GM23338 (cell line): ENCODE measurements at regions not wholly inside any gene's neighbourhood (a gene's known extent, or its start where the extent isn't known, plus 50 kb on each side); places are given as distances from the start of the nearest gene placed in this dataset.

Source experiments
- ATAC-seq: fragments of 200-7000 bp; cut with Tn5 transposase; 3 replicates; pipeline ENCODE4 v1.9.1; 2020
- DNase-seq: peaks from one replicate; pipeline ENCODE4 v3.0.0-alpha.2; 2015; ENCODE audit warnings: low spot score
- H2AFZ ChIP-seq: fragments of 200-600 bp; sonication (generic); 2 replicates; pipeline ENCODE4 v1.8.0; 2016; ENCODE audit warnings: antibody characterized with exemption, mild to moderate bottlenecking, moderate library complexity
- H3F3A ChIP-seq: fragments of 200-600 bp; sonication (generic); replicated peaks from 2 replicates; pipeline ENCODE4 v1.8.0; 2017; ENCODE audit warnings: antibody characterized with exemption, mixed run types, low read depth
- H3K27ac ChIP-seq: fragments of 200-600 bp; sonication (generic); 2 replicates; pipeline ENCODE4 v1.6.1; 2016; ENCODE audit warnings: low read depth
- H3K27me3 ChIP-seq: fragments of 200-600 bp; sonication (generic); 2 replicates; pipeline ENCODE4 v1.8.0; 2016; ENCODE audit warnings: mild to moderate bottlenecking, mixed run types, moderate library complexity; ENCODE audit not compliant: insufficient read depth
- H3K36me3 ChIP-seq: fragments of 200-600 bp; sonication (generic); 2 replicates; pipeline ENCODE4 v1.8.0; 2016; ENCODE audit warnings: mild to moderate bottlenecking; ENCODE audit not compliant: insufficient read depth
- H3K4me1 ChIP-seq: fragments of 200-600 bp; sonication (generic); 2 replicates; pipeline ENCODE4 v1.8.0; 2016; ENCODE audit warnings: mild to moderate bottlenecking, moderate library complexity; ENCODE audit not compliant: insufficient read depth
- H3K4me2 ChIP-seq: fragments of 200-600 bp; sonication (generic); 2 replicates; pipeline ENCODE4 v1.7.1; 2017; ENCODE audit warnings: mixed run types
- H3K4me3 ChIP-seq: fragments of 200-600 bp; sonication (generic); 2 replicates; pipeline ENCODE4 v1.6.1; 2016; ENCODE audit warnings: mixed run types
- H3K79me2 ChIP-seq: fragments of 200-600 bp; sonication (generic); replicated peaks from 2 replicates; pipeline ENCODE4 v1.8.0; 2017; ENCODE audit warnings: mild to moderate bottlenecking; ENCODE audit not compliant: insufficient read depth
- H3K9me2 ChIP-seq: fragments of 200-600 bp; sonication (generic); 2 replicates; pipeline ENCODE4 v1.8.0; 2017; ENCODE audit not compliant: insufficient read depth
- H4K20me1 ChIP-seq: fragments of 200-600 bp; sonication (generic); replicated peaks from 2 replicates; pipeline ENCODE4 v1.8.0; 2017; ENCODE audit warnings: mild to moderate bottlenecking; ENCODE audit not compliant: insufficient read depth
- H3K27ac Mint-ChIP-seq: 2 replicates; pipeline ENCODE4 v1.8.0; 2020; ENCODE audit warnings: inconsistent platforms, mild to moderate bottlenecking, moderate library complexity, mixed read lengths
- H3K27me3 Mint-ChIP-seq: 3 replicates; pipeline ENCODE4 v1.8.0; 2022; ENCODE audit warnings: low read depth, mild to moderate bottlenecking, moderate library complexity, mixed read lengths, inconsistent platforms; ENCODE audit not compliant: insufficient read depth, poor library complexity
- H3K36me3 Mint-ChIP-seq: 3 replicates; pipeline ENCODE4 v1.8.0; 2021; ENCODE audit warnings: low read depth, mild to moderate bottlenecking, inconsistent platforms, moderate library complexity, mixed read lengths
- H3K4me1 Mint-ChIP-seq: 3 replicates; pipeline ENCODE4 v1.8.0; 2020; ENCODE audit warnings: mild to moderate bottlenecking, inconsistent platforms, mixed read lengths
- H3K4me3 Mint-ChIP-seq: 3 replicates; pipeline ENCODE4 v1.8.0; 2021; ENCODE audit warnings: moderate library complexity, mild to moderate bottlenecking, inconsistent platforms, mixed read lengths
- H3K9me3 Mint-ChIP-seq: 3 replicates; pipeline ENCODE4 v1.8.0; 2020; ENCODE audit warnings: moderate library complexity, mild to moderate bottlenecking, inconsistent platforms, mixed read lengths
- CREB1 ChIP-seq: fragments of 250-450 bp; sonication (Bioruptor Pico); IDR thresholded peaks from 2 replicates; pipeline ENCODE4 v1.5.0; 2020; ENCODE audit warnings: low read depth, mild to moderate bottlenecking, moderate library complexity
- EZH2 ChIP-seq: fragments of 200-600 bp; sonication (generic); IDR thresholded peaks from one replicate; pipeline ENCODE4 v1.8.0; 2017; ENCODE audit warnings: antibody characterized with exemption, mild to moderate bottlenecking, low read depth; ENCODE audit not compliant: unreplicated experiment
- EZH2phosphoT487 ChIP-seq: fragments of 200-600 bp; sonication (generic); IDR thresholded peaks from one replicate; pipeline ENCODE4 v1.8.1; 2018; ENCODE audit warnings: antibody characterized with exemption; ENCODE audit not compliant: unreplicated experiment
- JUNB ChIP-seq: IDR thresholded peaks from one replicate; pipeline ENCODE4 v1.6.1; 2016; ENCODE audit warnings: antibody characterized with exemption; ENCODE audit not compliant: unreplicated experiment
- NANOG ChIP-seq: IDR thresholded peaks from 2 replicates; pipeline ENCODE4 v1.6.1; 2016; ENCODE audit warnings: antibody characterized with exemption, borderline replicate concordance
- POLR2AphosphoS5 ChIP-seq: IDR thresholded peaks from 2 replicates; pipeline ENCODE4 v1.6.1; 2016; ENCODE audit warnings: antibody characterized with exemption, low read depth
- STAT1 ChIP-seq: IDR thresholded peaks from one replicate; pipeline ENCODE4 v1.6.1; 2016; ENCODE audit warnings: antibody characterized with exemption; ENCODE audit not compliant: unreplicated experiment
- ZNF114 ChIP-seq: fragments of 250-450 bp; sonication (Bioruptor Pico); IDR thresholded peaks from 2 replicates; pipeline ENCODE4 v1.5.0; 2020; ENCODE audit warnings: mild to moderate bottlenecking, moderate library complexity
- ZNF331 ChIP-seq: fragments of 250-450 bp; sonication (Bioruptor Pico); IDR thresholded peaks from 2 replicates; pipeline ENCODE4 v1.5.0; 2020; ENCODE audit warnings: low read depth, mild to moderate bottlenecking, moderate library complexity
- TF ChIP-seq, protein P1 (sequence below): IDR thresholded peaks from one replicate; pipeline ENCODE4 v1.6.1; 2018; ENCODE audit warnings: antibody characterized with exemption; ENCODE audit not compliant: unreplicated experiment
- TF ChIP-seq, protein P2 (sequence below): IDR thresholded peaks from 2 replicates; pipeline ENCODE4 v1.6.1; 2016; ENCODE audit warnings: antibody characterized with exemption
- TF ChIP-seq, protein P3 (sequence below), 2 experiments: fragments of 200-600 bp in 1 of 2; sonication (generic) in 1 of 2; conservative IDR thresholded peaks; 2 replicates each; pipeline versions ENCODE4 v1.5.1 to v1.6.1; 2016 to 2017; ENCODE audit warnings: antibody characterized with exemption in 2 of 2, low read depth in 2 of 2, mild to moderate bottlenecking in 2 of 2, moderate library complexity in 1 of 2
- TF ChIP-seq, protein P4 (sequence below): fragments of 250-450 bp; sonication (Bioruptor Pico); IDR thresholded peaks from 2 replicates; pipeline ENCODE4 v1.5.0; 2020; ENCODE audit warnings: mild to moderate bottlenecking, moderate library complexity

DNA sequence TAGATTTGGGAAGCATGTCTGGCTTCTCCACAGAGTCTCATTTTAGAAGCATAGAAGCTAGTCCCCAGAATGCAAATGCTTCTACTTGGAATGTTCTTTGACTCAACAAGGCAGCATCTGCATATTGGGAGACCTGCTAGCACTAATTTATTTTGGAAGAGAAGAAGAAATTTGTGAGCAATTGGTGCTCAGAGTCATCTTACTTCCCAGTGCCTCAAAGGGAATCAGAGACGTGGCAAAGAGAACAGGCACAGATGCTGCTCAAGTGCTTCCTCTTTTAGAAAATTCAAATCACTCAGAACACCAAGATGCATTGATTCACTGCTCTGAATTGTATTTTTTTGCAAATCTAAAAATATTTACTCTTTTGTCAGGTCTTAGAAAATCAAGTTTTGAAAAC, 255.7 kb downstream of the BRINP2 start:
- no peaks in the 10 kb centered on the region for H3K36me3 ChIP-seq
- no peak overlapping the region for H2AFZ ChIP-seq
- H3F3A ChIP-seq, result no peaks in the 10 kb centered on the region
- no peak for DNase-seq
- H3K9me3 Mint-ChIP-seq, result no peaks in the 10 kb centered on the region
- TF ChIP-seq NANOG (no peak), ZNF331 (CRISPR knock-in tag) (no peak), EZH2phosphoT487 (no peak), STAT1 (no peak), CREB1 (no peak), POLR2AphosphoS5 (no peak), ZNF114 (CRISPR knock-in tag) (no peak), JUNB (no peak), EZH2 (no peak)
- TF ChIP-seq, protein P1, sequence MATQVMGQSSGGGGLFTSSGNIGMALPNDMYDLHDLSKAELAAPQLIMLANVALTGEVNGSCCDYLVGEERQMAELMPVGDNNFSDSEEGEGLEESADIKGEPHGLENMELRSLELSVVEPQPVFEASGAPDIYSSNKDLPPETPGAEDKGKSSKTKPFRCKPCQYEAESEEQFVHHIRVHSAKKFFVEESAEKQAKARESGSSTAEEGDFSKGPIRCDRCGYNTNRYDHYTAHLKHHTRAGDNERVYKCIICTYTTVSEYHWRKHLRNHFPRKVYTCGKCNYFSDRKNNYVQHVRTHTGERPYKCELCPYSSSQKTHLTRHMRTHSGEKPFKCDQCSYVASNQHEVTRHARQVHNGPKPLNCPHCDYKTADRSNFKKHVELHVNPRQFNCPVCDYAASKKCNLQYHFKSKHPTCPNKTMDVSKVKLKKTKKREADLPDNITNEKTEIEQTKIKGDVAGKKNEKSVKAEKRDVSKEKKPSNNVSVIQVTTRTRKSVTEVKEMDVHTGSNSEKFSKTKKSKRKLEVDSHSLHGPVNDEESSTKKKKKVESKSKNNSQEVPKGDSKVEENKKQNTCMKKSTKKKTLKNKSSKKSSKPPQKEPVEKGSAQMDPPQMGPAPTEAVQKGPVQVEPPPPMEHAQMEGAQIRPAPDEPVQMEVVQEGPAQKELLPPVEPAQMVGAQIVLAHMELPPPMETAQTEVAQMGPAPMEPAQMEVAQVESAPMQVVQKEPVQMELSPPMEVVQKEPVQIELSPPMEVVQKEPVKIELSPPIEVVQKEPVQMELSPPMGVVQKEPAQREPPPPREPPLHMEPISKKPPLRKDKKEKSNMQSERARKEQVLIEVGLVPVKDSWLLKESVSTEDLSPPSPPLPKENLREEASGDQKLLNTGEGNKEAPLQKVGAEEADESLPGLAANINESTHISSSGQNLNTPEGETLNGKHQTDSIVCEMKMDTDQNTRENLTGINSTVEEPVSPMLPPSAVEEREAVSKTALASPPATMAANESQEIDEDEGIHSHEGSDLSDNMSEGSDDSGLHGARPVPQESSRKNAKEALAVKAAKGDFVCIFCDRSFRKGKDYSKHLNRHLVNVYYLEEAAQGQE, result no peak
- TF ChIP-seq, protein P2, sequence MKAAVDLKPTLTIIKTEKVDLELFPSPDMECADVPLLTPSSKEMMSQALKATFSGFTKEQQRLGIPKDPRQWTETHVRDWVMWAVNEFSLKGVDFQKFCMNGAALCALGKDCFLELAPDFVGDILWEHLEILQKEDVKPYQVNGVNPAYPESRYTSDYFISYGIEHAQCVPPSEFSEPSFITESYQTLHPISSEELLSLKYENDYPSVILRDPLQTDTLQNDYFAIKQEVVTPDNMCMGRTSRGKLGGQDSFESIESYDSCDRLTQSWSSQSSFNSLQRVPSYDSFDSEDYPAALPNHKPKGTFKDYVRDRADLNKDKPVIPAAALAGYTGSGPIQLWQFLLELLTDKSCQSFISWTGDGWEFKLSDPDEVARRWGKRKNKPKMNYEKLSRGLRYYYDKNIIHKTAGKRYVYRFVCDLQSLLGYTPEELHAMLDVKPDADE, result no peak
- TF ChIP-seq, protein P3, sequence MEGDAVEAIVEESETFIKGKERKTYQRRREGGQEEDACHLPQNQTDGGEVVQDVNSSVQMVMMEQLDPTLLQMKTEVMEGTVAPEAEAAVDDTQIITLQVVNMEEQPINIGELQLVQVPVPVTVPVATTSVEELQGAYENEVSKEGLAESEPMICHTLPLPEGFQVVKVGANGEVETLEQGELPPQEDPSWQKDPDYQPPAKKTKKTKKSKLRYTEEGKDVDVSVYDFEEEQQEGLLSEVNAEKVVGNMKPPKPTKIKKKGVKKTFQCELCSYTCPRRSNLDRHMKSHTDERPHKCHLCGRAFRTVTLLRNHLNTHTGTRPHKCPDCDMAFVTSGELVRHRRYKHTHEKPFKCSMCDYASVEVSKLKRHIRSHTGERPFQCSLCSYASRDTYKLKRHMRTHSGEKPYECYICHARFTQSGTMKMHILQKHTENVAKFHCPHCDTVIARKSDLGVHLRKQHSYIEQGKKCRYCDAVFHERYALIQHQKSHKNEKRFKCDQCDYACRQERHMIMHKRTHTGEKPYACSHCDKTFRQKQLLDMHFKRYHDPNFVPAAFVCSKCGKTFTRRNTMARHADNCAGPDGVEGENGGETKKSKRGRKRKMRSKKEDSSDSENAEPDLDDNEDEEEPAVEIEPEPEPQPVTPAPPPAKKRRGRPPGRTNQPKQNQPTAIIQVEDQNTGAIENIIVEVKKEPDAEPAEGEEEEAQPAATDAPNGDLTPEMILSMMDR (conservative IDR thresholded peaks at IDR 0.05; ENCODE audit: low read depth in 2 of 2), result no peak
- TF ChIP-seq, protein P4, sequence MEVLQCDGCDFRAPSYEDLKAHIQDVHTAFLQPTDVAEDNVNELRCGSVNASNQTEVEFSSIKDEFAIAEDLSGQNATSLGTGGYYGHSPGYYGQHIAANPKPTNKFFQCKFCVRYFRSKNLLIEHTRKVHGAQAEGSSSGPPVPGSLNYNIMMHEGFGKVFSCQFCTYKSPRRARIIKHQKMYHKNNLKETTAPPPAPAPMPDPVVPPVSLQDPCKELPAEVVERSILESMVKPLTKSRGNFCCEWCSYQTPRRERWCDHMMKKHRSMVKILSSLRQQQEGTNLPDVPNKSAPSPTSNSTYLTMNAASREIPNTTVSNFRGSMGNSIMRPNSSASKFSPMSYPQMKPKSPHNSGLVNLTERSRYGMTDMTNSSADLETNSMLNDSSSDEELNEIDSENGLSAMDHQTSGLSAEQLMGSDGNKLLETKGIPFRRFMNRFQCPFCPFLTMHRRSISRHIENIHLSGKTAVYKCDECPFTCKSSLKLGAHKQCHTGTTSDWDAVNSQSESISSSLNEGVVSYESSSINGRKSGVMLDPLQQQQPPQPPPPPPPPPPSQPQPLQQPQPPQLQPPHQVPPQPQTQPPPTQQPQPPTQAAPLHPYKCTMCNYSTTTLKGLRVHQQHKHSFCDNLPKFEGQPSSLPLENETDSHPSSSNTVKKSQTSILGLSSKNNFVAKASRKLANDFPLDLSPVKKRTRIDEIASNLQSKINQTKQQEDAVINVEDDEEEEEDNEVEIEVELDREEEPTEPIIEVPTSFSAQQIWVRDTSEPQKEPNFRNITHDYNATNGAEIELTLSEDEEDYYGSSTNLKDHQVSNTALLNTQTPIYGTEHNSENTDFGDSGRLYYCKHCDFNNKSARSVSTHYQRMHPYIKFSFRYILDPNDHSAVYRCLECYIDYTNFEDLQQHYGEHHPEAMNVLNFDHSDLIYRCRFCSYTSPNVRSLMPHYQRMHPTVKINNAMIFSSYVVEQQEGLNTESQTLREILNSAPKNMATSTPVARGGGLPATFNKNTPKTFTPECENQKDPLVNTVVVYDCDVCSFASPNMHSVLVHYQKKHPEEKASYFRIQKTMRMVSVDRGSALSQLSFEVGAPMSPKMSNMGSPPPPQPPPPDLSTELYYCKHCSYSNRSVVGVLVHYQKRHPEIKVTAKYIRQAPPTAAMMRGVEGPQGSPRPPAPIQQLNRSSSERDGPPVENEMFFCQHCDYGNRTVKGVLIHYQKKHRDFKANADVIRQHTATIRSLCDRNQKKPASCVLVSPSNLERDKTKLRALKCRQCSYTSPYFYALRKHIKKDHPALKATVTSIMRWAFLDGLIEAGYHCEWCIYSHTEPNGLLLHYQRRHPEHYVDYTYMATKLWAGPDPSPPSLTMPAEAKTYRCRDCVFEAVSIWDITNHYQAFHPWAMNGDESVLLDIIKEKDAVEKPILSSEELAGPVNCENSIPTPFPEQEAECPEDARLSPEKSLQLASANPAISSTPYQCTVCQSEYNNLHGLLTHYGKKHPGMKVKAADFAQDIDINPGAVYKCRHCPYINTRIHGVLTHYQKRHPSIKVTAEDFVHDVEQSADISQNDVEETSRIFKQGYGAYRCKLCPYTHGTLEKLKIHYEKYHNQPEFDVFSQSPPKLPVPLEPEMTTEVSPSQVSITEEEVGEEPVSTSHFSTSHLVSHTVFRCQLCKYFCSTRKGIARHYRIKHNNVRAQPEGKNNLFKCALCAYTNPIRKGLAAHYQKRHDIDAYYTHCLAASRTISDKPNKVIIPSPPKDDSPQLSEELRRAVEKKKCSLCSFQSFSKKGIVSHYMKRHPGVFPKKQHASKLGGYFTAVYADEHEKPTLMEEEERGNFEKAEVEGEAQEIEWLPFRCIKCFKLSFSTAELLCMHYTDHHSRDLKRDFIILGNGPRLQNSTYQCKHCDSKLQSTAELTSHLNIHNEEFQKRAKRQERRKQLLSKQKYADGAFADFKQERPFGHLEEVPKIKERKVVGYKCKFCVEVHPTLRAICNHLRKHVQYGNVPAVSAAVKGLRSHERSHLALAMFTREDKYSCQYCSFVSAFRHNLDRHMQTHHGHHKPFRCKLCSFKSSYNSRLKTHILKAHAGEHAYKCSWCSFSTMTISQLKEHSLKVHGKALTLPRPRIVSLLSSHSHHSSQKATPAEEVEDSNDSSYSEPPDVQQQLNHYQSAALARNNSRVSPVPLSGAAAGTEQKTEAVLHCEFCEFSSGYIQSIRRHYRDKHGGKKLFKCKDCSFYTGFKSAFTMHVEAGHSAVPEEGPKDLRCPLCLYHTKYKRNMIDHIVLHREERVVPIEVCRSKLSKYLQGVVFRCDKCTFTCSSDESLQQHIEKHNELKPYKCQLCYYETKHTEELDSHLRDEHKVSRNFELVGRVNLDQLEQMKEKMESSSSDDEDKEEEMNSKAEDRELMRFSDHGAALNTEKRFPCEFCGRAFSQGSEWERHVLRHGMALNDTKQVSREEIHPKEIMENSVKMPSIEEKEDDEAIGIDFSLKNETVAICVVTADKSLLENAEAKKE (CRISPR knock-in tag), result no peak
- no peak overlapping the region for H3K27ac Mint-ChIP-seq
- no peaks in the 10 kb centered on the region for H3K36me3 Mint-ChIP-seq
- no peak overlapping the region for H3K27ac ChIP-seq
- H3K4me2 ChIP-seq, result no peak overlapping the region
- H3K27me3 Mint-ChIP-seq, result no peaks in the 10 kb centered on the region
- H3K4me1 ChIP-seq, result no peaks in the 10 kb centered on the region
- H3K4me3 Mint-ChIP-seq, result no peak overlapping the region
- no peaks in the 10 kb centered on the region for H4K20me1 ChIP-seq
- H3K9me2 ChIP-seq, result no peaks in the 10 kb centered on the region
- no peaks in the 10 kb centered on the region for H3K27me3 ChIP-seq
- no peaks in the 10 kb centered on the region for H3K79me2 ChIP-seq
- H3K4me1 Mint-ChIP-seq, result no peaks in the 10 kb centered on the region; the same call in 2 of the 3 replicates
- H3K4me3 ChIP-seq, result no peak overlapping the region
- ATAC-seq, result no peak
